HepG2 (cell line): ENCODE measurements at regions not wholly inside any gene's neighbourhood (a gene's known extent, or its start where the extent isn't known, plus 50 kb on each side); places are given as distances from the start of the nearest gene placed in this dataset.

Source experiments
- ATAC-seq: fragments of 200-7000 bp; cut with Tn5 transposase; 3 replicates; pipeline ENCODE4 v1.9.1; 2020; ENCODE audit warnings: mild to moderate bottlenecking, moderate library complexity
- BruUV-seq: library from RNA; stranded (reverse); fragments of 400-500 nt; replicated peaks from 2 replicates; lab custom pipeline; 2021; lab: Mats Ljungman, UMichigan
- CTCF ChIA-PET: fragments of 300-600 bp; formaldehyde crosslinking; extraction: SDS; loops from one replicate; lab custom pipeline; 2021; ENCODE audit warnings: low total read pairs, inconsistent platforms, low intra/inter-chr PET ratio; lab: Yijun Ruan, JAX
- POLR2A ChIA-PET: fragments of 350-600 bp; sonication (Branson Sonifier 250); formaldehyde crosslinking; loops from one replicate; lab custom pipeline; 2020; ENCODE audit warnings: antibody characterized with exemption, inconsistent platforms; lab: Yijun Ruan, JAX
- DNase-seq: peaks from one replicate; pipeline ENCODE4 v3.0.0-alpha.2; 2015; ENCODE audit warnings: low spot score
- FAIRE-seq: peaks from 3 replicates; lab custom pipeline; 2011; peaks lifted over from hg19 to GRCh38; lab: Jason Lieb, UNC
- H2AFZ ChIP-seq: one replicate; pipeline ENCODE4 v1.6.1; 2011; ENCODE audit warnings: low read length, inconsistent platforms
- H3K27ac ChIP-seq: fragments of 300-600 bp; 3 replicates; pipeline ENCODE4 v1.8.0; 2011; ENCODE audit warnings: mixed run types, mild to moderate bottlenecking, mixed read lengths, low read length, inconsistent platforms; ENCODE audit not compliant: insufficient read depth; ENCODE audit errors: extremely low read length
- H3K27me3 ChIP-seq, 2 experiments: fragments of 200-600 bp in 1 of 2; 2 replicates in 1 of 2; 3 replicates in 1 of 2; pipeline versions ENCODE4 v1.6.0 to v1.8.0; 2011; ENCODE audit warnings: low read length in 2 of 2, mild to moderate bottlenecking in 2 of 2, moderate library complexity in 2 of 2, inconsistent platforms in 1 of 2; ENCODE audit not compliant: insufficient read depth in 2 of 2, control insufficient read depth in 1 of 2
- H3K36me3 ChIP-seq, 2 experiments: fragments of 200-600 bp in 1 of 2; replicated peaks in 1 of 2; 2 replicates in 1 of 2; 3 replicates in 1 of 2; pipeline versions ENCODE4 v1.5.1 to v1.8.0; 2011; ENCODE audit warnings: low read length in 2 of 2, inconsistent platforms in 1 of 2; ENCODE audit not compliant: insufficient read depth in 2 of 2, control insufficient read depth in 1 of 2
- H3K4me1 ChIP-seq: 2 replicates; pipeline ENCODE4 v1.5.1; 2012; ENCODE audit warnings: low read length, inconsistent platforms; ENCODE audit not compliant: insufficient read depth
- H3K4me2 ChIP-seq: 2 replicates; pipeline ENCODE4 v1.6.0; 2011; ENCODE audit warnings: low read depth, low read length, inconsistent platforms
- H3K4me3 ChIP-seq, 3 experiments: fragments of 200-600 bp in 1 of 3; sonication (generic), shearing (Covaris generic) in 1 of 3; replicated peaks in 1 of 3; 2 replicates each; pipeline ENCODE4 v1.5.1; 2011 to 2016; ENCODE audit warnings: low read length in 3 of 3, inconsistent platforms in 2 of 3, low read depth in 2 of 3, mild to moderate bottlenecking in 2 of 3, control low read depth in 1 of 3, mixed read lengths in 1 of 3; ENCODE audit not compliant: insufficient read depth in 1 of 3
- H3K79me2 ChIP-seq: one replicate; pipeline ENCODE4 v1.6.1; 2011; ENCODE audit warnings: low read length, inconsistent platforms; ENCODE audit not compliant: insufficient read depth
- H3K9ac ChIP-seq: 2 replicates; pipeline ENCODE4 v1.6.0; 2011; ENCODE audit warnings: mild to moderate bottlenecking, low read depth, low read length, inconsistent platforms; ENCODE audit not compliant: insufficient read depth
- H3K9me3 ChIP-seq: 2 replicates; pipeline ENCODE4 v1.5.1; 2012; ENCODE audit warnings: mild to moderate bottlenecking, low read length
- H4K20me1 ChIP-seq: 2 replicates; pipeline ENCODE4 v1.6.0; 2011; ENCODE audit warnings: inconsistent platforms, mild to moderate bottlenecking, low read length, moderate library complexity; ENCODE audit not compliant: insufficient read depth
- BRCA1 ChIP-seq: sonication (generic); formaldehyde crosslinking; IDR thresholded peaks from 2 replicates; pipeline ENCODE4 v1.4.0; 2020; ENCODE audit warnings: missing genetic modification reagents
- KAT2B ChIP-seq: fragments of 150-350 bp; IDR thresholded peaks from 2 replicates; pipeline ENCODE4 v1.6.1; 2014; ENCODE audit warnings: low read depth, low read length, borderline replicate concordance
- NR2F2 ChIP-seq: IDR thresholded peaks from 2 replicates; pipeline ENCODE4 v1.6.1; 2012; ENCODE audit warnings: low read depth, inconsistent platforms, borderline replicate concordance
- SMARCC2 ChIP-seq: fragments of 450-650 bp; IDR thresholded peaks from 2 replicates; pipeline ENCODE4 v1.6.1; 2017; ENCODE audit warnings: antibody characterized with exemption, mild to moderate bottlenecking
- SNRNP70 ChIP-seq: fragments of 200-400 bp; formaldehyde crosslinking; IDR thresholded peaks from 2 replicates; pipeline ENCODE4 v1.6.1; 2017; ENCODE audit warnings: mild to moderate bottlenecking, low read depth, low read length, moderate library complexity
- U2AF2 ChIP-seq: fragments of 200-400 bp; formaldehyde crosslinking; IDR thresholded peaks from 2 replicates; pipeline ENCODE4 v1.6.1; 2017; ENCODE audit warnings: low read depth, mild to moderate bottlenecking, low read length
- ZNF24 ChIP-seq: fragments of 450-650 bp; IDR thresholded peaks from 2 replicates; pipeline ENCODE4 v1.6.1; 2017; ENCODE audit warnings: antibody characterized with exemption, mild to moderate bottlenecking
- ZNF546 ChIP-seq: sonication (generic); formaldehyde crosslinking; conservative IDR thresholded peaks from 2 replicates; pipeline ENCODE4 v1.8.1; 2023; ENCODE audit warnings: mild to moderate bottlenecking, missing genetic modification reagents
- ZNF552 ChIP-seq: sonication (generic); formaldehyde crosslinking; IDR thresholded peaks from 2 replicates; pipeline ENCODE4 v1.9.0; 2022; ENCODE audit warnings: missing genetic modification reagents, mild to moderate bottlenecking, borderline replicate concordance
- WGBS: methylation state at CpG from one replicate; pipeline ENCODE4 v1.1.6; 2017; ENCODE audit warnings: low lambda C conversion rate; 5-methylcytosine and 5-hydroxymethylcytosine counted together
- in situ Hi-C: cut with HindIII; loops from 2 replicates; pipeline ENCODE4 v1.10.0; 2017; ENCODE audit warnings: low pct_unique_long_range_greater_than_20kb; ENCODE audit not compliant: extremely low pct_ligation_motif_present
- intact Hi-C: fragments of 100-400 bp; cut with micrococcal nuclease; formaldehyde crosslinking; loops from one replicate; pipeline ENCODE4 v1.10.0; 2022; ENCODE audit not compliant: unreplicated experiment
- TF ChIP-seq, protein P1 (sequence below): IDR thresholded peaks from 2 replicates; pipeline ENCODE4 v1.6.1; 2016; ENCODE audit warnings: low read depth
- TF ChIP-seq, protein P2 (sequence below): sonication (generic); formaldehyde crosslinking; IDR thresholded peaks from 2 replicates; pipeline ENCODE4 v1.4.0; 2020; ENCODE audit warnings: mild to moderate bottlenecking, missing genetic modification reagents
- TF ChIP-seq, protein P3 (sequence below): sonication (generic); formaldehyde crosslinking; IDR thresholded peaks from 2 replicates; pipeline ENCODE4 v1.9.0; 2021; ENCODE audit warnings: missing genetic modification reagents, borderline replicate concordance
- TF ChIP-seq, protein P4 (sequence below): sonication (generic); formaldehyde crosslinking; IDR thresholded peaks from 2 replicates; pipeline ENCODE4 v1.5.0; 2020; ENCODE audit warnings: missing genetic modification reagents
- TF ChIP-seq, protein P5 (sequence below): sonication (generic); formaldehyde crosslinking; IDR thresholded peaks from 2 replicates; pipeline ENCODE4 v1.5.0; 2020; ENCODE audit warnings: mild to moderate bottlenecking, missing genetic modification reagents

DNA sequence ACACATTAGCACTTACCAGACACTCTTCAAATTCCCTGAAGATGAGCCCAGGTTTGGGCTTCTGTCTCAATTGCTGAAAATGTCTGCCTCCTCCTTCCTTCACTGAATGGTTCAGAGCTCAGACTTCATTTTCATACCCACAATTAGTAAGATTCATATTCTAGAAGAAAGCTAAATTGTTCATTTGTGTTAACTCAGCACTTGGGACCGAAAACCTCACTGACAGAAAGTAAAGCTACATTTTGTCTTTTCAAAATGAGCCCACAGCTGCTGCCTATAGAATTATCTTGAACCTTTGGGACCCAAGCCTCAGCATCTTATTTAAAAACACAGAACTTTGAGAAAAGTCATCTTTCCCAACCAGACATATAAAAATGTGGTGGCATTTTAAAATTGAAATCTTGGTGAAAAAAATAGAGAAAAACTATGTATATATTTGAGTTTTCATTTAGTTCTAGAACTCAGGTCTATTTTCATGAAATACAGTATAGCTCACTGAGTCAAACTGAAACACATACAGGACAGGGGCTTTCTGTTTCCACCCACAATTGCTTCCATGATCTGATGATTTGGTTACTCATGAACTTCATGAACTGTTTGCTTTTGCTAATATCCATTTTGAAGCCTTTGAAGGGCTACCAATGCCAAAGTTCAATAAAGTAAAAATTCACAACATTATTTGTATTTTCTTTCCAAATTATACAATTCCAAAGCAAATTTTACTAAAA is 119.1 kb upstream of the PFKP start (continued):
- no peak for TF ChIP-seq U2AF2
- TF ChIP-seq KAT2B, result no peak
- no peak for TF ChIP-seq BRCA1 (CRISPR knock-in tag)
- no peak for TF ChIP-seq ZNF552 (CRISPR knock-in tag)
- TF ChIP-seq, all 625 proteins: peak for 0

DNA sequence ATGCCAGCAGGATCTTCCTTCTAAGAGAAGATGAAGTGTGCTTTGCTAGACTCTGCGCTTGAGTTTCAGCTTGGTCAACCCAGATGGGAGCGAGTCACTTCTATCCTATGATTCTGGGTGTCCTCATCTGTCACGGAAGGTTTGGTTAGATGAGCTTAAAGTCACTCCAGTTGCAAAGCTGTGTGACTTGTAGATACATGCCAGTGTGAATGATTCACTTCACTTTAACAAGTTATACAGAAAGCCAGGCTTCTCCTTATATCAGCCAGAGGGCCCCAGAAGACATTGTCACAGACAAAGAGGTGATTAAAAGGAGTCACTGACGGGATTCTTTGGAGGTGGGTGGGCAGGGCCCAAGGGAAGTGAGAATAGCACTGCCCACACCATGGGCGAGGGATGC is 122.6 kb upstream of the PFKP start:
- H3K4me2 ChIP-seq, result no peak overlapping the region
- no TSS peak for BruUV-seq
- H3K4me3 ChIP-seq, result no peak overlapping the region
- DNase-seq (no peak), ATAC-seq (no peak), FAIRE-seq (no peak)
- intact Hi-C loops (no loop called here), in situ Hi-C loops (no loop called here)
- no peak overlapping the region for H3K27ac ChIP-seq
- no peak overlapping the region for H2AFZ ChIP-seq
- 0 out of 2 replicates have a peak, but pooled peaks cover 7% of the 10 kb centered on the region for H3K4me1 ChIP-seq
- H3K9ac ChIP-seq, result no peak overlapping the region
- WGBS, result 10% methylated on average over 4 of the region's 5 CpGs
- POLR2A ChIA-PET, result no interaction called here
- no peaks in the 10 kb centered on the region for H3K9me3 ChIP-seq
- no peaks in the 10 kb centered on the region for H3K36me3 ChIP-seq
- CTCF ChIA-PET, result no interaction called here
- H4K20me1 ChIP-seq, result no peaks in the 10 kb centered on the region
- no peaks in the 10 kb centered on the region; a peak in 1 of 5 replicates for H3K27me3 ChIP-seq
- no peaks in the 10 kb centered on the region for H3K79me2 ChIP-seq
- TF ChIP-seq SMARCC2 (no peak), NR2F2 (no peak), SNRNP70 (no peak), ZNF546 (no peak), ZNF24 (no peak)
- TF ChIP-seq, protein P1, sequence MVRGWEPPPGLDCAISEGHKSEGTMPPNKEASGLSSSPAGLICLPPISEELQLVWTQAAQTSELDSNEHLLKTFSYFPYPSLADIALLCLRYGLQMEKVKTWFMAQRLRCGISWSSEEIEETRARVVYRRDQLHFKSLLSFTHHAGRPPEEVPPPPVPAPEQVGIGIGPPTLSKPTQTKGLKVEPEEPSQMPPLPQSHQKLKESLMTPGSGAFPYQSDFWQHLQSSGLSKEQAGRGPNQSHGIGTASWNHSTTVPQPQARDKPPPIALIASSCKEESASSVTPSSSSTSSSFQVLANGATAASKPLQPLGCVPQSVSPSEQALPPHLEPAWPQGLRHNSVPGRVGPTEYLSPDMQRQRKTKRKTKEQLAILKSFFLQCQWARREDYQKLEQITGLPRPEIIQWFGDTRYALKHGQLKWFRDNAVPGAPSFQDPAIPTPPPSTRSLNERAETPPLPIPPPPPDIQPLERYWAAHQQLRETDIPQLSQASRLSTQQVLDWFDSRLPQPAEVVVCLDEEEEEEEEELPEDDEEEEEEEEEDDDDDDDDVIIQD (CRISPR knock-in tag), result no peak
- TF ChIP-seq, protein P2, sequence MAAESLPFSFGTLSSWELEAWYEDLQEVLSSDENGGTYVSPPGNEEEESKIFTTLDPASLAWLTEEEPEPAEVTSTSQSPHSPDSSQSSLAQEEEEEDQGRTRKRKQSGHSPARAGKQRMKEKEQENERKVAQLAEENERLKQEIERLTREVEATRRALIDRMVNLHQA, result no peak
- TF ChIP-seq, protein P3, sequence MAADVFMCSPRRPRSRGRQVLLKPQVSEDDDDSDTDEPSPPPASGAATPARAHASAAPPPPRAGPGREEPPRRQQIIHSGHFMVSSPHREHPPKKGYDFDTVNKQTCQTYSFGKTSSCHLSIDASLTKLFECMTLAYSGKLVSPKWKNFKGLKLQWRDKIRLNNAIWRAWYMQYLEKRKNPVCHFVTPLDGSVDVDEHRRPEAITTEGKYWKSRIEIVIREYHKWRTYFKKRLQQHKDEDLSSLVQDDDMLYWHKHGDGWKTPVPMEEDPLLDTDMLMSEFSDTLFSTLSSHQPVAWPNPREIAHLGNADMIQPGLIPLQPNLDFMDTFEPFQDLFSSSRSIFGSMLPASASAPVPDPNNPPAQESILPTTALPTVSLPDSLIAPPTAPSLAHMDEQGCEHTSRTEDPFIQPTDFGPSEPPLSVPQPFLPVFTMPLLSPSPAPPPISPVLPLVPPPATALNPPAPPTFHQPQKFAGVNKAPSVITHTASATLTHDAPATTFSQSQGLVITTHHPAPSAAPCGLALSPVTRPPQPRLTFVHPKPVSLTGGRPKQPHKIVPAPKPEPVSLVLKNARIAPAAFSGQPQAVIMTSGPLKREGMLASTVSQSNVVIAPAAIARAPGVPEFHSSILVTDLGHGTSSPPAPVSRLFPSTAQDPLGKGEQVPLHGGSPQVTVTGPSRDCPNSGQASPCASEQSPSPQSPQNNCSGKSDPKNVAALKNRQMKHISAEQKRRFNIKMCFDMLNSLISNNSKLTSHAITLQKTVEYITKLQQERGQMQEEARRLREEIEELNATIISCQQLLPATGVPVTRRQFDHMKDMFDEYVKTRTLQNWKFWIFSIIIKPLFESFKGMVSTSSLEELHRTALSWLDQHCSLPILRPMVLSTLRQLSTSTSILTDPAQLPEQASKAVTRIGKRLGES, result no peak
- TF ChIP-seq, protein P4, sequence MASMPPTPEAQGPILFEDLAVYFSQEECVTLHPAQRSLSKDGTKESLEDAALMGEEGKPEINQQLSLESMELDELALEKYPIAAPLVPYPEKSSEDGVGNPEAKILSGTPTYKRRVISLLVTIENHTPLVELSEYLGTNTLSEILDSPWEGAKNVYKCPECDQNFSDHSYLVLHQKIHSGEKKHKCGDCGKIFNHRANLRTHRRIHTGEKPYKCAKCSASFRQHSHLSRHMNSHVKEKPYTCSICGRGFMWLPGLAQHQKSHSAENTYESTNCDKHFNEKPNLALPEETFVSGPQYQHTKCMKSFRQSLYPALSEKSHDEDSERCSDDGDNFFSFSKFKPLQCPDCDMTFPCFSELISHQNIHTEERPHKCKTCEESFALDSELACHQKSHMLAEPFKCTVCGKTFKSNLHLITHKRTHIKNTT (CRISPR knock-in tag), result no peak
- TF ChIP-seq, protein P5, sequence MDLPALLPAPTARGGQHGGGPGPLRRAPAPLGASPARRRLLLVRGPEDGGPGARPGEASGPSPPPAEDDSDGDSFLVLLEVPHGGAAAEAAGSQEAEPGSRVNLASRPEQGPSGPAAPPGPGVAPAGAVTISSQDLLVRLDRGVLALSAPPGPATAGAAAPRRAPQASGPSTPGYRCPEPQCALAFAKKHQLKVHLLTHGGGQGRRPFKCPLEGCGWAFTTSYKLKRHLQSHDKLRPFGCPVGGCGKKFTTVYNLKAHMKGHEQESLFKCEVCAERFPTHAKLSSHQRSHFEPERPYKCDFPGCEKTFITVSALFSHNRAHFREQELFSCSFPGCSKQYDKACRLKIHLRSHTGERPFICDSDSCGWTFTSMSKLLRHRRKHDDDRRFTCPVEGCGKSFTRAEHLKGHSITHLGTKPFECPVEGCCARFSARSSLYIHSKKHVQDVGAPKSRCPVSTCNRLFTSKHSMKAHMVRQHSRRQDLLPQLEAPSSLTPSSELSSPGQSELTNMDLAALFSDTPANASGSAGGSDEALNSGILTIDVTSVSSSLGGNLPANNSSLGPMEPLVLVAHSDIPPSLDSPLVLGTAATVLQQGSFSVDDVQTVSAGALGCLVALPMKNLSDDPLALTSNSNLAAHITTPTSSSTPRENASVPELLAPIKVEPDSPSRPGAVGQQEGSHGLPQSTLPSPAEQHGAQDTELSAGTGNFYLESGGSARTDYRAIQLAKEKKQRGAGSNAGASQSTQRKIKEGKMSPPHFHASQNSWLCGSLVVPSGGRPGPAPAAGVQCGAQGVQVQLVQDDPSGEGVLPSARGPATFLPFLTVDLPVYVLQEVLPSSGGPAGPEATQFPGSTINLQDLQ, result no peak
